ENCODE measurements at regions not wholly inside any gene's neighbourhood (a gene's known extent, or its start where the extent isn't known, plus 50 kb on each side); places are given as distances from the start of the nearest gene placed in this dataset.

DNA sequence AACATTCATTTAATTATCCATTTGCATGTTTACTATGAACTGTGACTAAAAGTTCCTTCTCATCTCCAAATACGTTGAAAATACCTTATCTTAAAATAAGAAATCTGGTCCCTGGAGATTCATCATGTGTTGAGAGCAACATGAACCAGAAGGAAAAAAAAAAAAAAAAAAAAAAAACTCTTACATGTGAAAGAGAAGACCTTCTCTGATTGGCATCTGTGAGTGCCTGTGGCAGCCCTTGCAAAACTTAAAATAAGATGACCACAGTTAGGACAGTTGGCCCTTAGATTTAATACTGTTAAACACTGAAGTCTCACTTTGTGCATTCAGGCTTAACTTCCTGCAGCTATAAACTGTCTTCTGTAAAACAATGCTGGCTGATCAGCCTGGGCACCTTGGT, 1395.2 kb upstream of the ADGRL4 start:
- no peak for TF ChIP-seq CTCF (IDR thresholded peaks at IDR 0.05)

GRCh38 chr1:80392529-80392928, 1386.0 kb upstream of the ADGRL4 start:
- peaks cover 18% of the 10 kb centered on the region for H3K9me3 Mint-ChIP-seq
- no peaks in the 10 kb centered on the region for H3K27me3 Mint-ChIP-seq (ENCODE audit: insufficient read depth)
- no peak overlapping the region for H3K27ac Mint-ChIP-seq
- H3K4me1 Mint-ChIP-seq (ENCODE audit: low read depth) = no peaks in the 10 kb centered on the region
- no peak for TF ChIP-seq CTCF (IDR thresholded peaks at IDR 0.05)
- H3K36me3 Mint-ChIP-seq (ENCODE audit: low read depth) = no peaks in the 10 kb centered on the region; the same call in 1 of the 2 replicates
- H3K4me3 Mint-ChIP-seq = no peak overlapping the region
- no peak for DNase-seq

More for the DNA sequence above, 1395.2 kb upstream of the ADGRL4 start:
- DNase-seq = no peak
- no peaks in the 10 kb centered on the region for H3K4me1 Mint-ChIP-seq (ENCODE audit: low read depth)
- no peak overlapping the region for H3K27ac Mint-ChIP-seq
- H3K4me3 Mint-ChIP-seq = no peak overlapping the region
- no peaks in the 10 kb centered on the region for H3K27me3 Mint-ChIP-seq (ENCODE audit: insufficient read depth)
- 0 out of 2 replicates have a peak, but pooled peaks cover 4% of the 10 kb centered on the region for H3K36me3 Mint-ChIP-seq (ENCODE audit: low read depth)
- H3K9me3 Mint-ChIP-seq = peaks cover 31% of the 10 kb centered on the region

DNA sequence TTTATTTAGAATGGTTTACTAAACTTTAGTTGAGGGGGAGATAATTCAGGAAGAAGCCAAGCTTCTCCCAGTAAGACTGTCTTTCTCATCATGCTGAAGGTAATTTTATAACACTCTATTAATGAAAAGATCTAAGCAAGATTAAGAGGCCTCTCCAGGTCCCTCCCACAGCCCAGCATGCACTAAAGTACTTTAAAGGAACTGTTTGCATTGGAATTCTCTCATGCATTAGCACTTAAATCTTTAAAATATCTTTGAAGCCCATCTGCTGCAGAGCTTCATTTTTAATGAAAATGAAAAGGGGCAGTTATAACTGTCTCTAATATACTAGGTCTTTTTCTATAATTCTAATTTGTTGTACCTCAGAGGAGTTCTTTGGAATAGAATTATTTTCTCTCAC, 1379.1 kb upstream of the ADGRL4 start:
- no peak for DNase-seq
- no peaks in the 10 kb centered on the region for H3K4me1 Mint-ChIP-seq (ENCODE audit: low read depth)
- no peaks in the 10 kb centered on the region; the same call in 1 of the 2 replicates for H3K36me3 Mint-ChIP-seq (ENCODE audit: low read depth)
- H3K9me3 Mint-ChIP-seq = peaks cover 26% of the 10 kb centered on the region
- no peaks in the 10 kb centered on the region for H3K27me3 Mint-ChIP-seq (ENCODE audit: insufficient read depth)
- TF ChIP-seq CTCF (IDR thresholded peaks at IDR 0.05) = no peak
- no peak overlapping the region for H3K4me3 Mint-ChIP-seq
- H3K27ac Mint-ChIP-seq = no peak overlapping the region

DNA sequence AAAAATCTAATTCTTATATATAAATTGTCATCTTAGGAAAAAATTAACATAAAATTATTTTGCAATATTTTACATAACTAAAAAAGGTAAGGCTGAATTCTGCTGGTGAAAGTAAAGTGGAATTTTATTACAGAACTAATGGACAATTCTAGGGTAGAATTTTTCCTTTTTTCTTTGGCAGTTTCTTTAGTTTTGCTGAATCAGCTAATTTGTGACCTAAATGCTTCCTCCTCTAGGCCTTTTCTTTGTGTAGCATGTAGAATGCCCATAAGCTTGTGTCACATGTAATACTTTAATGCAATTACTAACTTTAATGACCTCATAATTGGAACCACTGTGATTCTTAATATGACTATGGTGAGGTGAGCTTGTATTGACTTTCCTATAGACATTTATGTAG, 1378.4 kb upstream of the ADGRL4 start:
- no peak for TF ChIP-seq CTCF (IDR thresholded peaks at IDR 0.05)
- Mint-ChIP-seq H3K4me1 (ENCODE audit: low read depth) (no peaks in the 10 kb centered on the region), H3K27ac (no peak overlapping the region), H3K4me3 (no peak overlapping the region), H3K36me3 (ENCODE audit: low read depth) (no peaks in the 10 kb centered on the region; the same call in 1 of the 2 replicates), H3K9me3 (peaks cover 26% of the 10 kb centered on the region), H3K27me3 (ENCODE audit: insufficient read depth) (no peaks in the 10 kb centered on the region)
- no peak for DNase-seq

- no peak for TF ChIP-seq CTCF (IDR thresholded peaks at IDR 0.05)
- no peak for DNase-seq
- H3K27ac Mint-ChIP-seq = no peak overlapping the region
- H3K36me3 Mint-ChIP-seq (ENCODE audit: low read depth) = no peaks in the 10 kb centered on the region; the same call in 1 of the 2 replicates
- H3K4me1 Mint-ChIP-seq (ENCODE audit: low read depth) = no peaks in the 10 kb centered on the region
- H3K4me3 Mint-ChIP-seq = no peak overlapping the region
- H3K9me3 Mint-ChIP-seq = peaks cover 20% of the 10 kb centered on the region
- no peaks in the 10 kb centered on the region for H3K27me3 Mint-ChIP-seq (ENCODE audit: insufficient read depth)
Measured at GRCh38 chr1:80384083-80384830, 1377.7 kb upstream of the ADGRL4 start.

Data from HFFc6 (cell line).